GM18909 (cell line): ENCODE measurements at regions not wholly inside any gene's neighbourhood (a gene's known extent, or its start where the extent isn't known, plus 50 kb on each side); places are given as distances from the start of the nearest gene placed in this dataset.

Experiments
- ATAC-seq: cut with Tn5 transposase; IDR thresholded peaks from one replicate; pipeline ENCODE4 v1.9.1; 2021; ENCODE audit warnings: mild to moderate bottlenecking; ENCODE audit not compliant: unreplicated experiment, poor library complexity

DNA sequence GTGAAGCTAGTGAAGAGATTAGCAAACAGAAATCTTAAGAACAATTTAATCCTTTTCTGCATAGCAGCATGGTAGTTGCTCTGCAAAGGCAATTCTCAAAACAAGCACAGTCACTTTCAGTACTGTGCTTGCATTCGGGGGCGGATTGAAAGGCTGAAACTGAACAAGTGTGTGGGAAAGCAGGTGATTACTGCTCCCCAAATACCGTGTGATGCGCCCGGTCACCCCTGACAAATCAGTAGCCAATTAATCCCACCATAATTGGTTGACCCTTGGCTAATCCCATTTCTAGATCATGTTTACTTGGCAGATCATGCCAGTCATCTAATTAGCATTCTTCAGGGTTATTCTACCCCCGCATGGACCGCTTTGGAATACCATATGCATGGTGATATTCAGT lies 76.5 kb upstream of the ADRB1 start:
- peak; percentile 54 for ATAC-seq

DNA sequence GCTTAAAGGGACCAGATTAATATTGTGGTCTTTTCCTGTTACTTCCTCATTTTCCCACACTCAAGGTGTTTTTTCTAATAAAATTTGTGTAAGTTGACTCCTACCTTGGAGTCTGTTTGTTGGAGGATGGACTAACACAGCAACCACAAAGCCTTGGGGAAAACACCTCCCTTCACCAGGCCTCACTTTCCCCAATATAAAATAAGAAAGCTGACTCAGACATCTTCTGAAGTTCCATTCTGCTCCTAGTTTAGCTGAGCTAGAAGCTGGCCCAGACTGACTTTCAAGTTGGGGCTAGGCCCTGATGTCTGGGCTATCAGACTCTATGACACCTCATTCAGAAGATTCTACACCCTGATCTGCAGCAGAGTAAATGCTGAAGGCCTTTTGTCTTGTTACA lies 73.0 kb upstream of the ADRB1 start:
- no peak for ATAC-seq

DNA sequence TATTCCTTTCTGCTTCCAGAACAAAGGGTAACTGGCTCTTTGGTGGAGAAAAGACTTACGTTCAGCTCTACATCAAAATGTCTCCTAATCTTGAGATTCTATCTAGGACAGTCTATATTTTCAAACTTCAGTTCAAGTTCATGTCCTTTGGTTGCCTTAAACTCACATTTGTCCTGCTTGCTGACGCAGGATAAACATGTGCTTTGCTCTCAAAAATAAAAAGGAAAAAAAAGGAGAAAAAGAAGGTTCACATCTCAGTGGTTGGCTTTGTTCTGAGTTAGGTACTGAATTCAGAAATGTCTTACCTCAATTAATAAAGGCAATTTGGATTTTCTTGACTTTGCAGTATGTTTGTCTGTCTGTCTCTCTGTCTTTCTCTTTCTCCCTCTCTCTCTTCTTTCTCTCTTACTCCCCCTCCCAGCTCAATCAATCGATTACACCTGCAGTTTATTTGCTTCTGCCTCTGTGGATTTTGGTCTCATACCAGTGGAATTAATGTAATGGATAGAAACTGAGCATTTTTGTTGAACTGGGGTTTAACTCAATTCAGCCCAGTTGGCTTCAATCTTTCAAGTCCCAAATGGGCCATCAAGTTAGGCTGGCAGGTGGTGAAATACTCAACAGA lies 72.2 kb upstream of the ADRB1 start:
- no peak for ATAC-seq

DNA sequence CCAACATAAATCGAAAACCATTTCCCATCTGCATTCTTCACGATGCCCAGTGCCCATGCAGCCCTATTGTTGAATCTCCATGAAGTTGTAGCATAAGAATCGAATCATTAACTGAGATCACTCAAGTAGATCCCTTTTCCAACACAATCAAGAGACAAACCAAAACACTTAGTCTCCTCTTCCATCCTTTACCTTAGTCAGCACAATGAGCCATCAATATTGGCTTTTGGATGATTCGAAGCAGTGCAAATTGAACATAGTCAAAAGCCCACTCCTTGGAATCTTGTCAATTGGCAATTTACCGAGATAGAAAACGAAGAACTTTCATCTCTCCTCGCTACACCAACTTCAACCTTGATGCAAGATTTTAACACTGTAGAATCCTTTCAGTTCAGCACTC lies 66.5 kb upstream of the ADRB1 start:
- no peak for ATAC-seq

DNA sequence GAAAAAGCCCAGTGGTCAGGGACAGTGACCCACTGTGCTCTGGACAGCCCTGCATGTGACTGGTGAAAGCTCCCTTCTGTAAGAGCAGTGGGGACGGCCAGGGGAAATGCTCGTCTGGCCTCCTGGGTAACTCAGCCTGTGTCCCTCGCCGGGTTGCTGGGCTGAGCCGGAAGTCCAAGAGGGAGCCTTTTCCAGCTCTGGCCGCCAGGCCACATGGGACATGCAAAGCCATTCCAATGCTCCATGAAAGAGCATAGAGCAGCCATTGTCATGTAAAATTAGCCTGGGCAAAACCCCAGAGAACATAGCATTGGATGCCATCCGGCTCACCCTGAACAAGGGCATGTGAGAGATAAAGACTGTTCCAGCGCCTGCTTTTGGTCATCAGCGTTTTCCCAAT lies 64.9 kb upstream of the ADRB1 start:
- no peak for ATAC-seq

DNA sequence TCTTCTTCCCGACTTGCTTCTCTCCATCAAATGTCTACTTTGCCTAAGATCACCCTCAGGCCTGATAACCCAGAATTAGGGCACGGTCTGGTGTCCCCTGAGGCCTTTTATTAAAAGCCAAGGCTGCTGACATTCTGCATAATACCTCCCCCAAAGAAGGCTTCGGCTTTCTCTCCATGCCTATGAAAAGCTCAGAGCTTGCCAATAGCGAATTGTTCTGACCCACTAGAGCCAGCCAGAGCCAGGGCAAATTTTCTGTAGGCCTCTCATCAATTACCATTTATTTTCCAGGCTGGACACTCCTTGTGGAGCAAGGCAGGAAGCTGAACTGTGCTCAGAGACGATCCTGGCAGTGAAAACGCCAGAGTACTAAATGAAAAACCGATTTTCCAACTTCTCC lies 64.3 kb upstream of the ADRB1 start:
- no peak for ATAC-seq

DNA sequence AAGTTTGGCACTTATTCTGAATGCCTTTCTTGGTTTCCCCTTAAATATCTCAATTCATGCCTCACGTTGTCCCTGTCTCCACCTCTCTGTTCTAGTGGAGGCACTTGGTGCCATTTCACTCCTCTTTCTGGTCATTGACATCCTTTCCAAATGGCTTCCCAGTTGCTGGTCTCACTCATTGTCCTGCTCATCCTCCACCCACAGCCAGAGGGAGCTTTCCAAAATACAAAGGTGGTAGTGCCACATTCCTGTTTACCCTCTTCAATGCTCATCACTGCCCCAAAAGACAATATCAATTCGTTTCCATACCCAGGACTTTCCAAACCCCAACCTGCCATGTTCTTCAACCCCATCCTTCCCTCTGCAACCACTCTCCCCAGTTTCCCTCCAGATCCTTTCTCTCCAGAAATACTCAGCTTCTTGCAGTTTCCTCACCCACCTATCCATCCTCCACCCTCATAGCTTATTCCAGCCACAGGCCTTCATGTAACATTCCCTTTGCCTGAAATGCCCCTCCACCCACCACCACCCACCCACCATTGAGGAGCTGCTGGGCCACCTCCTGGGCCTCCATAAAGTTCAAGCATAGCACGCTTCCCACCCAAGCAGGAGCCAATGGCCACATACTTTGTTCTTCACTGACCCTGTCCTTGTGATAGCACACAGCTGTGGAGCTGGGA lies 63.1 kb upstream of the ADRB1 start:
- no peak for ATAC-seq

DNA sequence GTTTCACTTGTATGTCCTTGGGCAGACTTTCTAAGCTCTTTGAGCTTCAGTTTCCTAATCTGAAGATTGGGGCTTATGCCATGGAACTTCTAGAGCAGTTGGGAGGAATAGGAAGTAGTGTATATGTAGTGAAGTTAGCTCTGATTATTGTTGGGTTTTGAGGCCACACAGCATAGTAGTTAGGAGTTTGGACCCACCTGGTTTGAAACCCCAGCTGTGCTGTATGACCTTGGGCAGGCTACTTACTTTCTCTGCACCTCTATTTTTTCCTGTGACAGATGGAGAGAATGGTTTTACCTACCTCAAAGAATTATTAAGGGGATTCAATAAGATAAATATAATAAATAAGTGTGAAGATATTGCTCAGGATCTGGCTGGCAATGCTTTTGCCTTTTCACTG lies 61.4 kb upstream of the ADRB1 start:
- ATAC-seq = peak; percentile 25

DNA sequence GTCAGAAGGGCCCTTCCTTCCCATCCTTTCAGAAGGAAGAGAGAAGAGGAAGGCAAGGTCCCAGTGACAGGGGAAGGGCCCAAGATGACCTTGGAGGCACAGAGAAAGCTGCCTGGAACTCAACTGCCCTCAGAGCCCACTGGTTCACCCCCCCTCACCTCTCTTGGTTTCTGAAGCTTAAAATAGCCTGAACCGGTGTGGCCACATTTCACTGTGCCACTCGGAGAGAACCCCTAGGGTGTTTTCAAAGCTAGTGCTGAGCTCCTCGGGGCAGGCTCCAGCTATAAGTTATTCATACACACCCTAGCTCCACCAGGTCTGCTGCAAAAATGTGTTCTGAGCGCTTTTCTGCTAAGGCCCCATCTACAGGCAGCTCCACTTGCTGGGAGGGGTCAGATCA lies 60.9 kb upstream of the ADRB1 start:
- ATAC-seq = peak; percentile 93

DNA sequence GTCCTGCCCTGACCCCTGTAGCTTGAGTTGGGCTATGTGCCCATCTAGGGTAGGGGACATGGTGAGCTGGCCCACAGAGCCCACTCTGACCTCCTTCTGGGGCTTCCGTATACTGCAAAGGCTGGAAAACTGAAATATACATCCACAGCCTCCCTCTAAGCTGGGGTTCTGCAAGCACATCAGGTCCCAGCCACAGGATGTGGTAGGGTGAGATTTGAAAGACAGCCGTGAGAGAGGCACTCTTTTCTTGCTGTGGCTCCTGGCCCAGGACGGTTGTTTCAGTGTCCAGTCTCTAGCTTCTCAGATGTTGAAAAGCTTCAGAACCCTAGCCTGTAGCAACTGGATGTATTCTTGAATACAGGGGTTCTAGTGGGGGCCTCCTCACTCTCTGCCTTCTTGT lies 60.1 kb upstream of the ADRB1 start:
- ATAC-seq = peak; percentile 56

DNA sequence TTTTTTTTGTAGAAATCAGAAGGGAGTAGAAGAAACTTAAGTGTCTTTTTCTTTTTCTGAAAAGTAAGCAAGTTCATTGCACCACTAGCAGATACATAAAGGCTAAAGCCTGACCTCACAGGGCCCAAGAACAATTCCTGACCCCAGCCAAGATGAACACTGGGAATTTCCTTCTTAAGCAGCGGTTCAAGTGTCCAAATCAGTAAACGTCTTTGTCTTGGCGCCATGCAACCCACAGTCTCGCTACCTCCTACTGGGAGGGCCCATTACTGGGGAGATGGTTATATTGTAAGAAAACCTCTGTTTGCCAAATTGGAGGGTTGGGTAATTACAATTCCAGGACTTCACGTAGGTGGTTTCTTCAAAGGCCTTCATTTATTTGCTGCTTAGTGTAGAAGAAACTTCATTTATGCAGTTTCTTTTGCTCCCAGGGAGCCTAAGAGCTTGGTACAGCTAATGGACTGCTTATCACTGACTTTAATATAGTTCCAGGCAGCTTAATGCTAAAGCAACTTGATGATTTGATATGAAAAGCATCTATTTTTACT lies 58.3 kb upstream of the ADRB1 start:
- no peak for ATAC-seq

DNA sequence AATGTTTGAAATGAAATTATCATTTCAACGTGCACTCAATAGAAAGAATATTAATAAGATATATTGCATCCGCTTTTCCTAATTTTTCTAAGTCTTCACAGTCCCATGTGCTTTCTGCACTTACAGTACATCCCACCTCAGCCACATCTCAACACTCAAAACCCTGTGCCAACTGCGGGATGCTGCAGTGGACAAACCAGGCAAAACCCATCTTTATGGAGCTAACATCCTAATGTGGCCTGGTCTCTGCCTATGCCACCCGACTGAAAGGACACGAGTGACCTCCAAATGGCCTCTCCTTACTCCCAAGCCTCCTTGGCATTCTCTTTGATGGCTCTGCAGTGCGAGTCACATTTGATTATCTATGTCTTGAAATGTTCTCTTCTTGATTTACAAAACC lies 57.4 kb upstream of the ADRB1 start:
- ATAC-seq = no peak

DNA sequence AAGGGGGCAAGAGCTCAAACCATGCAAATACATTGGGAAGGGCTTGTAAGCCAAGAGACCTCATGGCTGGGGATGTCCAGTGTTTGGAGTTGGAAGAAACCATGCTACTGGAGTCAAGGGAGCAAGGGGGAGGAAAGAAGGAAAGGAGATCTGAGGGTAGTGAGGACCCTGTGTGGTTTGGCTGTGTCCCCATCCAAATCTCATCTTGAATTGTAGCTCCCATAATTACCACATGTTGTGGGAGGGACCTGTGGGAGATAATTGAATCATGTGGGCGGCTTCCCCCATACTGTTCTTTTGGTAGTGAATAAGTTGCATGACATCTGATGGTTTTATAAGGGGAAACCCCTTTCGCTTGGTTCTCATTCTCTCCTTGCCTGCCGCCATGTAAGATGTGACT lies 56.5 kb upstream of the ADRB1 start:
- no peak for ATAC-seq

DNA sequence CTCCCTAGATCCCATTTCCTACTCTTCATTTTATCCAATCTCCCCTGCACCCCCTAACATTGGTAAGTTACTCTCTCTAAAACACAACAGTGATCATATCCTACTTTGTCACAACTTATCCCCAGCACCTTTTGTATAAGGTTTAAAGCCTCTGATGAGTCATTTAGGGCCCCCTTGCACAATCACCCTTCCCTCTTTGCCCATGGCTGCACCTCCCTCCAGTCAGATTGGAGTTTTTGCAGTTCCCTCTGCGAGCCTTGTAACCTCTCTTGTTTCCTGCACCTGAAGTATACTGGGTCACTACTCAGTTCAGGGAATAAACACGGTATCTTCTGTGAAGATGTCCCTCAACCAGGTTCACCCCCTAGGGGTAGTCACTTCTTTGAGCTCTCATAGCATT lies 55.9 kb upstream of the ADRB1 start:
- no peak for ATAC-seq

DNA sequence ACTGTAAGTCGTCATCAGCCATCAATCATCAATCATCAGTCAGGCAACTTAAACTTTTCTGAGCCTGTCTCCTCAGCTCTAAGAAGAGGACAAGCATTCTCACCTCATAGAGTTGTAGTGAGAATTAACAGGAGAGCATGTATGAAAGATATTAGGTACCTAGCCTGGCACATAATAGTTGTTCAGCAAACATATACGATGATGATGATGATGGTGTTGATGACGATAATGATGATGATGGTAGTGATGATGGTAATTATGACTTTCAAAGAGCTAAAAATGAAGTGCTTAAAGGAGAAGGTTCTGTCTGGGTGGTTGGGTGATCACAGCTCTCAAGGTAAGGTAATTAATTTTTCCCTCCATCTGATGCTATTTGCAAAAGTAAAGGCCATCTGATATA lies 55.1 kb upstream of the ADRB1 start:
- ATAC-seq = no peak

DNA sequence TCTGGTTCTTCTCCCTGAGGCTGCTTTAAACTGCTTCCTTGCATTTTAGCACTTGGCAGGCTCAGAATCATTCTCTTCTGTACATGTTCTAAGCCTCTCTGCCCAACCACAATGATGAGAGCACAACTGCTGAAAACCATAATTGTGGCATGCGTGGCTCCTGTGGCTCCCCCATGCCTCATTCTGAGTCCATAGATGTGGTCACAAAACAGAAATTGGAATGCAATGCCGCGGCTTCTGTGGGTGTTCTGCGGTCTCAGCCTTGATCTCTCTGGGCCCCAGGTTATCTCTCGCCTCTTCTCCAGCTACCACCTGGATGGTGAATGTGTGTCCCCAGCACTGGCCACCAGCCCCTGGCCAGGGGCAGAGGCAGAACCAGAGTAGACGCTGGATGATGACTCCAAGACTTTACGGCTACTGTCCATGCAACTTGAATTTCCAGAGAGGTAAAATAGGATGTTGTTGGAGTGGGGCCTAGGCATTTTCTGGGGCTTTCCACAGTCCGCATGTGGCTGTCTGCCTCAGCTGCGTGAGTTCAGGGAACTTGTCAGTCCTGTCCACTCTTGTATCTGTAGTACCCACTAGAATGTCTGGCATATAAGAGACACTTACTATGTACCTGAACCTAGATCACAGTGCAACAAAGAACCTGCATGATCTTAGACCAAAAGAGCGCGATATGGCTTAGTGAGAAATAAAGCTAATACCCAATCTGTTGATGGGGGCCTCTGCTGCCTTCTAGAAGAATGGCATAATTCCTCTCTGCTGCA lies 52.4 kb upstream of the ADRB1 start:
- ATAC-seq = no peak

DNA sequence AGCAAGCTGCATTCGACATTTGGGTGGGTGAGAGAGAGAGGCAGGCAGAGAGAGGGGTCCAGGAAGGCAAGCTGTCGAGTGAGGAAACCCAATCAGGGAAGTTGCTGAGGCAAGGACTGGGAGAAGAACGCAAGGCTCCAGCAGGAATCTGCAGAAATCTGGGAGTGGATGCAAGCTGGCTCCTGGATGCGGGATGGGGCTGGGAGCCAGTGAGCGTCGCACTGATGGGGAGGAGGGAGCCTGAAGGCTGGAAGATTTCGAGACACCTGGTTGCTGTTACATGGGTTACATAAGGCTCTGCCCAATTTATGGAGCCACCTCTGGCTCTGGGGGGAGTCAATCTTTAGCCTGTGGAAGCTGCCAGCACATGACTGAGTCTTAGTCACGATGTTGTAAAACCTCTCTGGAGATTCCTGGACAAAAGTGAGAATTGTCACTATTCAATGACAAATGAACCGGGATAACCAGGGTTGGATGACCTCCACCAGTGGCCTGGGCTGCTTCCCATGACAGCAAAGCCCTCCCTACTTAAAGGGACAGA lies 51.1 kb upstream of the ADRB1 start:
- no peak for ATAC-seq

DNA sequence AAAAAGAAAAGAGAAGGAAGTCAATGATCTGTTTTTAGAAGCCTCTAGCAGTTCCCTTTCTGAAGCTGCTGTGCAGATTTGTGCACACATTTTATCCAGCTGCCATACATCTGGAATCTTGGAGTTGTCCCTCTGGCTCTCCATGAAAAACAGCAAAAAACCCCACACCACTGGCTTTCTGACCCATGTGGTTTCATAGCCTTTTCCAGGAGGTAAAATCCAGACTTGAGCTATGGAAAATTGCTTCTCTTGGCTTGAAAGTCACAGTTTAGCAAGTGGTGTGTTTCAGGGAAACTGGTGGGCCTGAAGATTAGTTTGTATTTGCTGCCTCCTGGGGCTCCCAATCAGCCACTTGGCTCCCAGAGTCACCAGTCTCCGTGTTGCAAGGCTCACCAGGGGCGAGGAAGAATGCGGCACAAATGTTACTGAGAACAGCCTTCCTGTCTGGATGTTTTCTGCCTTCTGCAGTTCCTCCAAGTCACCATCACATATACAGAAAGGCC lies 50.1 kb upstream of the ADRB1 start:
- ATAC-seq = no peak
